CD4-positive, CD25-positive, alpha-beta regulatory T cell (primary cell): ENCODE measurements at regions not wholly inside any gene's neighbourhood (a gene's known extent, or its start where the extent isn't known, plus 50 kb on each side); places are given as distances from the start of the nearest gene placed in this dataset.

Source experiments
- ATAC-seq, 2 donors: fragments of 150-1000 bp; cut with Tn5 transposase; one replicate each; pipeline ENCODE4 v1.10.0; 2021; ENCODE audit warnings: low read depth in 2 of 2, moderate number of reproducible peaks in 2 of 2, moderate library complexity in 1 of 2
- DNase-seq, 3 donors: peaks; one replicate each; pipeline versions ENCODE4 v3.0.0 to v3.0.0-alpha.2; 2012 to 2022; ENCODE audit warnings: mixed read lengths in 1 of 3
- H3K27ac ChIP-seq: one replicate; pipeline ENCODE4 v1.7.0; 2013; ENCODE audit warnings: mild to moderate bottlenecking, low read length; ENCODE audit not compliant: insufficient read depth, poor library complexity, severe bottlenecking
- H3K27me3 ChIP-seq: one replicate; pipeline ENCODE4 v1.7.0; 2013; ENCODE audit warnings: low read length; ENCODE audit not compliant: control insufficient read depth, insufficient read depth
- H3K36me3 ChIP-seq: one replicate; pipeline ENCODE4 v1.7.0; 2013; ENCODE audit warnings: mild to moderate bottlenecking, low read length, moderate library complexity; ENCODE audit not compliant: control insufficient read depth, insufficient read depth
- H3K4me1 ChIP-seq: 2 replicates; pipeline ENCODE4 v1.7.0; 2013; ENCODE audit warnings: mild to moderate bottlenecking, low read length; ENCODE audit not compliant: insufficient read depth, control insufficient read depth, poor library complexity, severe bottlenecking
- H3K4me3 ChIP-seq: one replicate; pipeline ENCODE4 v1.7.0; 2013; ENCODE audit warnings: low read depth, mild to moderate bottlenecking, low read length, moderate library complexity
- H3K9me3 ChIP-seq, 2 experiments: 1 replicate in 1 of 2; 2 replicates in 1 of 2; pipeline ENCODE4 v1.7.0; 2013; ENCODE audit warnings: low read length in 2 of 2, mild to moderate bottlenecking in 1 of 2, moderate library complexity in 1 of 2; ENCODE audit not compliant: control insufficient read depth in 2 of 2
- H3K27ac Mint-ChIP-seq, 3 donors: one replicate each; pipeline ENCODE4 v1.8.0; 2020 to 2022; ENCODE audit warnings: mild to moderate bottlenecking in 3 of 3, mixed read lengths in 3 of 3, moderate library complexity in 2 of 3
- H3K27me3 Mint-ChIP-seq: one replicate; pipeline ENCODE4 v1.8.0; 2022; ENCODE audit warnings: mild to moderate bottlenecking, mixed read lengths
- H3K36me3 Mint-ChIP-seq: one replicate; pipeline ENCODE4 v1.8.0; 2020; ENCODE audit warnings: mixed read lengths
- H3K4me1 Mint-ChIP-seq, 4 donors: one replicate each; pipeline ENCODE4 v1.8.0; 2020 to 2022; ENCODE audit warnings: mixed read lengths in 4 of 4, mild to moderate bottlenecking in 1 of 4
- H3K4me3 Mint-ChIP-seq, 4 donors: one replicate each; pipeline ENCODE4 v1.8.0; 2020 to 2022; ENCODE audit warnings: mild to moderate bottlenecking in 4 of 4, mixed read lengths in 4 of 4, moderate library complexity in 3 of 4
- H3K9me3 Mint-ChIP-seq, 7 donors: one replicate each; pipeline ENCODE4 v1.8.0; 2020 to 2022; ENCODE audit warnings: mixed read lengths in 7 of 7, mild to moderate bottlenecking in 3 of 7, moderate library complexity in 2 of 7

DNA sequence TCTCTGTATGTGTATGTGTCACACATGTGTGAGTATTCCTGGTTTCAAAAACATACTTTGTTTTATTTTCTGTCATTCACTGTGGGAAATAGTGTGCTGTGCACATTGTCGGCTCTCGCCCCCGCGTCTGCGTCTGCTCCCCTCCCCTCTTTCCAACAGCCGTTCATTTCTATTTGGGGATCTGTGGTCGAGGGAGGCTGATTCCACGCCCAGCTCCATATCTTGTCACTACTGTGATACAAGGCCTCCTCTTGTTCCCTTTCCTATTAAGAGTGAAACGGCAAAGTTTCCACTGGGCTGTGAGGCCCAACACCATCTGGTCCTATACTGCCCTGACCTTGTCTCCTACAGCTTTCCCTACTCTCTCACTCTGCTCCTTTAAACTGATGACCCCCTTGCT lies 172.5 kb upstream of the LRIG1 start:
- Histone ChIP-seq H3K36me3 (no peaks in the 10 kb centered on the region), H3K4me1 (no peaks in the 10 kb centered on the region), H3K27me3 (no peaks in the 10 kb centered on the region), H3K27ac (no peak overlapping the region), H3K9me3 (no peaks in the 10 kb centered on the region), H3K4me3 (no peak overlapping the region)
- Mint-ChIP-seq H3K4me3 (no peak overlapping the region), H3K4me1 (peaks cover 0 to 3% (median 1%) of the 10 kb centered on the region in 4 donors), H3K36me3 (no peaks in the 10 kb centered on the region), H3K27ac (no peak overlapping the region), H3K9me3 (peaks cover 0 to 2% (median 0%) of the 10 kb centered on the region in 7 donors), H3K27me3 (peaks cover 9% of the 10 kb centered on the region)
- ATAC-seq (no peak), DNase-seq (no peak)

DNA sequence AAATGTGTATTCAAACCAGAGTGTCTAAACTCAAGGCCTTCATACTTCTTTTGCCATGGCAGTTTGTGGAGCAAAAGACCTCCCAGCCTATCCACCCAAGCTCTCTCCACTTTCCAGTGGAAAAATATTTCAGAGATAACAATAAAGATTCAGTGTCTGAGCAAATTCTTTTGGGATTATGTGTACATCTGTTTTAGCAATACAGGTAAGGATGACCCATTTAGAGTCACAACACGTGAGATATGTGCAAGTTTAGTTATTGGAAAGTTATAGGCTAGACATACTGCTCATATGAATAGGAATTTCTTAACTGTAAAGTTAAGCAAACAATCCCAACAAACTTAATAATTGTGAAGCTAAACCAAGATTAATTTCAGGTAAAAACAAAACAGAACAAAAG lies 174.5 kb upstream of the LRIG1 start:
- Histone ChIP-seq H3K4me3 (no peak overlapping the region), H3K9me3 (no peaks in the 10 kb centered on the region), H3K4me1 (no peaks in the 10 kb centered on the region), H3K27me3 (peaks cover 3% of the 10 kb centered on the region), H3K36me3 (no peaks in the 10 kb centered on the region), H3K27ac (no peak overlapping the region)
- H3K36me3 Mint-ChIP-seq: no peaks in the 10 kb centered on the region
- H3K4me3 Mint-ChIP-seq: no peak overlapping the region
- peaks cover 22% of the 10 kb centered on the region for H3K27me3 Mint-ChIP-seq
- DNase-seq (no peak), ATAC-seq (no peak)
- H3K4me1 Mint-ChIP-seq: peaks cover 0 to 3% (median 1%) of the 10 kb centered on the region in 4 donors
- no peak overlapping the region for H3K27ac Mint-ChIP-seq
- H3K9me3 Mint-ChIP-seq: peaks cover 0 to 3% (median 0%) of the 10 kb centered on the region in 7 donors

DNA sequence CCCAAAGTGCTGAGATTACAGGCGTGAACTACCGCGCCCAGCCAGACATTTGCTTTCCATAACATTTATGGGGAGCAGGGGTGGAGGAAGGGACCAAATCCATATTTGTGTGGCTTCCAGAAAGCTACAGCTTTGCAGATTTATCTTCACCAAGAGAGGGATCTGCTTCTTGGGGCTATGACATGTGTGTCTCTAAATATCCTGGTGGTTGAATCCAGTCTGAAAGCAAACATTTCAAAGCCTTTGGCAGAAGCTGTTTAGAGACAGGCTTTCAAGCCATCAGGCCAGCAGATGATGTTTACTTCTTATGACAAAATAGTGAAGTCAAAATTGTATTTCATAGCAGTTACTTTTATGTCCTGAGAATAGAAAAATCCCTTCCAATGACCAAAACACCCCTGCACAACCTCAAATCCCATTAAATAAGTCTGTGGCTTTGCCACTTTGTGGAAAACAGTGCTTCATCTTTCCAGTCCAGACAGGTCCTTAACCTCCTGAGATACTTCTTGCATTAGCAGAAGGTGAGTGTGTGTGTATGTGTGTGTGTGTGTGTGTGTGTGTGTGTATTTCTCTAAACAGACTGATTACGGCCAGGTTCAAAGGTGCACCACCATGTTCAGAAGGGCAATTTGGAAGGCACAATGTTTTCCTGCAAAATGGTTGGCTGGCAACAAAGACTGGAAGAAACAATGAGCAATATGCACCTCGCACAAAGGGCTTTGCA lies 191.4 kb upstream of the LRIG1 start:
- Mint-ChIP-seq H3K36me3 (no peaks in the 10 kb centered on the region), H3K4me3 (no peak overlapping the region), H3K9me3 (peaks cover 0 to 1% (median 0%) of the 10 kb centered on the region in 7 donors), H3K27me3 (peaks cover 9% of the 10 kb centered on the region), H3K27ac (no peak overlapping the region), H3K4me1 (no peaks in the 10 kb centered on the region)
- ATAC-seq: no peak
- no peak overlapping the region for H3K4me3 ChIP-seq
- no peak for DNase-seq
- no peaks in the 10 kb centered on the region for H3K4me1 ChIP-seq
- H3K27ac ChIP-seq: no peak overlapping the region
- H3K27me3 ChIP-seq: peaks cover 7% of the 10 kb centered on the region
- H3K9me3 ChIP-seq: no peaks in the 10 kb centered on the region
- no peaks in the 10 kb centered on the region for H3K36me3 ChIP-seq

DNA sequence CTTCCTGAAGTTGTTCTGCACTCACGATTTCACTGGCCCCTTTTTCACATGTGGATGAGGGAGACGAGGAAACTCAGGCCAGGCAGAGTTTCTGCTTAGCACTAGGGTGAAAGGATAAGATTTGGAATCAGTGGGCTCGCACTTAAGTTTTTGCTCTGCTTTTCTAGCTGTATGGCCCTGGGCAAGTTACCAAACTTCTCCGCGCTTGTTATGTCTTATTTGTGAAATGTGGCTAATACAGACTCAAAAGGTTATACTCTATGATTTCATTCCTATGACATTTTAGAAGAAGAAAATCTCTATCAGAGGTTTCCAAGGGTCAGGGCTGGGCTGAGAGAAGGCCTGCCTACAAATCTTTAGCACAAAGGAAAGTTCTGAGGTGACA lies 191.9 kb upstream of the LRIG1 start:
- no peaks in the 10 kb centered on the region for H3K9me3 ChIP-seq
- ATAC-seq (no peak), DNase-seq (no peak)
- Mint-ChIP-seq H3K27ac (no peak overlapping the region), H3K27me3 (peaks cover 9% of the 10 kb centered on the region), H3K4me1 (no peaks in the 10 kb centered on the region), H3K36me3 (no peaks in the 10 kb centered on the region), H3K4me3 (no peak overlapping the region), H3K9me3 (peaks cover 0 to 1% (median 0%) of the 10 kb centered on the region in 7 donors)
- no peaks in the 10 kb centered on the region for H3K4me1 ChIP-seq
- H3K27ac ChIP-seq: no peak overlapping the region
- no peaks in the 10 kb centered on the region for H3K36me3 ChIP-seq
- peaks cover 4% of the 10 kb centered on the region for H3K27me3 ChIP-seq
- no peak overlapping the region for H3K4me3 ChIP-seq

- Histone ChIP-seq H3K4me3 (no peak overlapping the region), H3K4me1 (no peaks in the 10 kb centered on the region), H3K36me3 (no peaks in the 10 kb centered on the region), H3K9me3 (no peaks in the 10 kb centered on the region), H3K27me3 (peaks cover 4% of the 10 kb centered on the region), H3K27ac (no peak overlapping the region)
- ATAC-seq: no peak
- no peaks in the 10 kb centered on the region for H3K4me1 Mint-ChIP-seq
- H3K27ac Mint-ChIP-seq: no peak overlapping the region
- DNase-seq: no peak
- peaks cover 9% of the 10 kb centered on the region for H3K27me3 Mint-ChIP-seq
- H3K4me3 Mint-ChIP-seq: no peak overlapping the region
- H3K9me3 Mint-ChIP-seq: peaks cover 0 to 1% (median 0%) of the 10 kb centered on the region in 7 donors
- no peaks in the 10 kb centered on the region for H3K36me3 Mint-ChIP-seq
Observed at GRCh38 chr3:66693461-66694031, 192.7 kb upstream of the LRIG1 start.

GRCh38 chr3:66702126-66702525 lies 201.3 kb upstream of the LRIG1 start:
- Mint-ChIP-seq H3K9me3 (peaks cover 0 to 2% (median 0%) of the 10 kb centered on the region in 7 donors), H3K4me3 (no peak overlapping the region), H3K27me3 (no peaks in the 10 kb centered on the region), H3K27ac (no peak overlapping the region), H3K4me1 (no peaks in the 10 kb centered on the region), H3K36me3 (no peaks in the 10 kb centered on the region)
- DNase-seq (no peak), ATAC-seq (no peak)
- Histone ChIP-seq H3K4me3 (no peak overlapping the region), H3K4me1 (no peaks in the 10 kb centered on the region), H3K27ac (no peak overlapping the region), H3K36me3 (no peaks in the 10 kb centered on the region), H3K9me3 (no peaks in the 10 kb centered on the region), H3K27me3 (peaks cover 6% of the 10 kb centered on the region)

GRCh38 chr3:66703501-66703900 lies 202.7 kb upstream of the LRIG1 start:
- Mint-ChIP-seq H3K9me3 (peaks cover 0 to 2% (median 0%) of the 10 kb centered on the region in 7 donors), H3K4me3 (no peak overlapping the region), H3K4me1 (no peaks in the 10 kb centered on the region), H3K27ac (no peak overlapping the region), H3K27me3 (no peaks in the 10 kb centered on the region), H3K36me3 (no peaks in the 10 kb centered on the region)
- H3K9me3 ChIP-seq: no peaks in the 10 kb centered on the region
- no peak for ATAC-seq
- H3K4me3 ChIP-seq: no peak overlapping the region
- no peaks in the 10 kb centered on the region for H3K4me1 ChIP-seq
- no peak overlapping the region for H3K27ac ChIP-seq
- no peak for DNase-seq
- H3K36me3 ChIP-seq: no peaks in the 10 kb centered on the region
- H3K27me3 ChIP-seq: peaks cover 12% of the 10 kb centered on the region

DNA sequence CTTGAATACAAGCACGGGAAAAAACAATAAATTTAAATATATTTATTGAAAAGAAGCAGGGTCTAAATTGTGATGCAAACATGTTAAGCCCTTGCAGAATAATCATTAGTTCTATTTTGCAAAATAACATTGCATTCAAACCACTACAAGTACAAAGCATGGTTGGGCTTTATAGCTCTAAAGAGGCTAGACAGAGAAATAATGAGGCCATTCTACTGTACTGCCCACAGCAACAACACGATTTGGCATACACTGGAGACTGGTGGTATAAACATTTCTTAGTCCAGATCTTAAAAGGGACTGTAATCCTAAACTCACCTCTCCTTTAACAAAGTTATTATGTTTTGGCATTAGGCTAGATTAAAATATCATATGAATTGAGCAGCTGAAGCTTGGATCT lies 204.3 kb upstream of the LRIG1 start:
- no peaks in the 10 kb centered on the region for H3K4me1 Mint-ChIP-seq
- no peaks in the 10 kb centered on the region for H3K4me1 ChIP-seq

More for the DNA sequence above, 204.3 kb upstream of the LRIG1 start:
- Histone ChIP-seq H3K4me3 (no peak overlapping the region), H3K36me3 (no peaks in the 10 kb centered on the region), H3K27me3 (peaks cover 13% of the 10 kb centered on the region), H3K9me3 (no peaks in the 10 kb centered on the region), H3K27ac (no peak overlapping the region)
- H3K27ac Mint-ChIP-seq: no peak overlapping the region
- H3K9me3 Mint-ChIP-seq: no peaks in the 10 kb centered on the region
- no peaks in the 10 kb centered on the region for H3K36me3 Mint-ChIP-seq
- peaks cover 4% of the 10 kb centered on the region for H3K27me3 Mint-ChIP-seq
- ATAC-seq (no peak), DNase-seq (no peak)
- no peak overlapping the region for H3K4me3 Mint-ChIP-seq
